ENCODE measurements at regions not wholly inside any gene's neighbourhood (a gene's known extent, or its start where the extent isn't known, plus 50 kb on each side); places are given as distances from the start of the nearest gene placed in this dataset.

DNA sequence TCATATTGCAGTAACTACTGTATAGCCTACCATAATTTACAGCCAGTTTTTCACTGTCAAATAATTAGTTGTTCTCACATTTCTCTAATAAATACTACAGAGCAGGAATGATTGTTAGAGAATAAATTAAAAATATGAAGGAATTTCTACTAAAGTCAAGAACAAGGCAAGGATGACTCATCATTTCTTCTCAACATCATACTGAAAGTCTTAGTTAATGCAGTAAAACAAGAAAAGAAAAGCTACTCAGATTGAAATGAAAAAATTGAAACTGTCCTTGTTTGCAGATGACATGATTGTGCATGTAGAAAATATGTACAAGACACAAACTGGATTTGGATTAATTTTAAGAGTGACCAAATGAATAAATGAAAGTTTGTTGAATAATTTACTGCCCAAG is 608.2 kb downstream of the NSUN3 start:
- Histone ChIP-seq H3K27me3 (ENCODE audit: insufficient read depth, low read depth, low read length) (no peaks in the 10 kb centered on the region), H3K79me2 (replicated peaks; ENCODE audit: insufficient read depth, low read length) (no peaks in the 10 kb centered on the region), H3K36me3 (ENCODE audit: insufficient read depth, low read length) (no peaks in the 10 kb centered on the region), H3K9me2 (ENCODE audit: insufficient read depth, low read length) (no peaks in the 10 kb centered on the region), H3K9ac (ENCODE audit: low read length) (no peak overlapping the region), H3K27ac (ENCODE audit: low read length) (no peak overlapping the region), H3K4me2 (ENCODE audit: low read length) (no peak overlapping the region), H3K4me3 (ENCODE audit: low read length) (no peak overlapping the region), H2AFZ (ENCODE audit: low read depth, low read length) (no peak overlapping the region), H3K9me3 (ENCODE audit: low read length) (no peaks in the 10 kb centered on the region), H3F3A (ENCODE audit: insufficient read depth, low read length, poor library complexity, severe bottlenecking) (no peaks in the 10 kb centered on the region), H4K20me1 (ENCODE audit: insufficient read depth) (no peaks in the 10 kb centered on the region)
- TF ChIP-seq MXI1 (conservative IDR thresholded peaks at IDR 0.05; ENCODE audit: poor library complexity, severe bottlenecking) (no peak), SMC3 (conservative IDR thresholded peaks at IDR 0.05; ENCODE audit: poor library complexity) (no peak), REST (IDR thresholded peaks at IDR 0.05; ENCODE audit: borderline replicate concordance) (no peak), CTCF (IDR thresholded peaks at IDR 0.05; ENCODE audit: poor library complexity, severe bottlenecking) (no peak), POLR2AphosphoS5 (IDR thresholded peaks at IDR 0.05) (no peak), RAD21 (conservative IDR thresholded peaks at IDR 0.05) (no peak), TAF1 (IDR thresholded peaks at IDR 0.05; ENCODE audit: low read depth) (no peak), EZH2 (IDR thresholded peaks at IDR 0.05; ENCODE audit: borderline replicate concordance, insufficient read depth, low read length, poor library complexity, severe bottlenecking) (no peak), EP300 (conservative IDR thresholded peaks at IDR 0.05; ENCODE audit: poor library complexity, severe bottlenecking) (no peak)

DNA sequence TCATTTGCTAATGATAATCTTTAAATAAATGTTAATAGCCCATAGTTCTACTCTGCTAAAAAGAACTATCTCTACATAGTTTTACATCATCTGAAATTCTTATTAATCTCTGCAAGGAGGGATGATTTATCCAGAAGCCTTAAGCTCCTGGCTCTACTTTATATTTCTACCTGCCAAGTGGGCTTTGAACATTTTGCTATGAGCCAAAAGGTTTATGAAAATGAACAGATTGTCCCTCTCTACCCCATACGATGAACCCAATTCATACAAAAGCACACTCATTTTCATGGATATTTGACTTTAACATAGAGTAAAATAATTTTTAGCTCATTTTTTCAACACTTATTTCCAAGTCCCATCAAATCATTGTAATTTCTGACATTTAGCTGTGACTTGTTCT is 611.0 kb downstream of the NSUN3 start:
- Histone ChIP-seq H3K4me3 (ENCODE audit: low read length) (no peak overlapping the region), H3K4me2 (ENCODE audit: low read length) (no peak overlapping the region), H3K79me2 (replicated peaks; ENCODE audit: insufficient read depth, low read length) (no peaks in the 10 kb centered on the region), H3F3A (ENCODE audit: insufficient read depth, low read length, poor library complexity, severe bottlenecking) (no peaks in the 10 kb centered on the region), H3K27me3 (ENCODE audit: insufficient read depth, low read depth, low read length) (no peaks in the 10 kb centered on the region), H3K9ac (ENCODE audit: low read length) (no peak overlapping the region), H3K36me3 (ENCODE audit: insufficient read depth, low read length) (no peaks in the 10 kb centered on the region), H2AFZ (ENCODE audit: low read depth, low read length) (no peak overlapping the region), H3K9me3 (ENCODE audit: low read length) (no peaks in the 10 kb centered on the region), H3K9me2 (ENCODE audit: insufficient read depth, low read length) (no peaks in the 10 kb centered on the region), H4K20me1 (ENCODE audit: insufficient read depth) (no peaks in the 10 kb centered on the region), H3K27ac (ENCODE audit: low read length) (no peak overlapping the region)
- no peak for TF ChIP-seq POLR2AphosphoS5 (IDR thresholded peaks at IDR 0.05)
- TF ChIP-seq RAD21 (conservative IDR thresholded peaks at IDR 0.05) = no peak
- TF ChIP-seq SMC3 (conservative IDR thresholded peaks at IDR 0.05; ENCODE audit: poor library complexity) = no peak
- TF ChIP-seq EZH2 (IDR thresholded peaks at IDR 0.05; ENCODE audit: borderline replicate concordance, insufficient read depth, low read length, poor library complexity, severe bottlenecking) = no peak
- TF ChIP-seq MXI1 (conservative IDR thresholded peaks at IDR 0.05; ENCODE audit: poor library complexity, severe bottlenecking) = no peak
- no peak for TF ChIP-seq TAF1 (IDR thresholded peaks at IDR 0.05; ENCODE audit: low read depth)
